GM12872 (cell line): ENCODE measurements at regions not wholly inside any gene's neighbourhood (a gene's known extent, or its start where the extent isn't known, plus 50 kb on each side); places are given as distances from the start of the nearest gene placed in this dataset.

Source experiments
- TF ChIP-seq, protein P1 (sequence below): IDR thresholded peaks from 3 replicates; pipeline ENCODE4 v1.5.1; 2011; ENCODE audit warnings: low read depth, mild to moderate bottlenecking, low read length, moderate library complexity; ENCODE audit not compliant: insufficient read depth

DNA sequence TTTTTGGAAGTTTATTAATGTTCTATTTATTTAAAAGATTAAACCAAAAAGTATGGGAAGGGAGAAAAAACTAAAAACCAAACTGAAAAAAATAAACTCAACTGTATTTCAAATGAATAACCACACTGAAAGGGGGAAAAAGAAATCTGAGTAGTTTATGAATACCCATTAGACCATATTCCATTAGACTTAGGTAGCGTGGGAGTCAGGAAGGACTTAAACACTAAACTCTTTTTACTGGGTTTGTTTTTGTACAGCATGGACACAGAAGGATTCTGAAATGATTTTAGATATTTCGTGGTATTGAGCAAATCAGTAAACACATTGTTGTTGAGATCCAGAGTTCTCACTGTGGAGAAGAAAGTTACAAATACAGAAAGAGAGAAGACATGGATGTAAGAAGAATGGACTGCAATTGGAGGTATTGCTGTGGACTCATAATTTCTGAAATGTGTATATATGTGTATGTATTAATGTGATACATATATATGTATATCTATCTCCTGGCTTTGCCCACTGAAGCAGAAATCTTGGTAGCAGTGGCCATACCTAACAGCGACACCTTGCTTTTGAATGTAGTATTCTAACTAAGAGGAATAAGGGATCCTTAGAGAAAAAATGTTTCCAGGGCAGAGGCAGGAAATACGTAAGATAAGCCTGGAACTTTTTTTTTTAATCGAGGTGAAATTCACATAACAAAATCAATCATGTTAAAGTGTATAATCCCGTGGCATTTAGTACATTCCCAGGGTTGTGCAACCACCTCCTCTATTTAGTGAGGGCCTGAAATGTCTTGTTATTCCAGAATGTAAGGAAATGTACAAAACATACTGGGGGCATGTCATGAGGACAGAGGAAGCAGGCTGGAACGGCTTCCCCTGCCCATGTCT lies 228.8 kb downstream of the SMARCA2 start:
- TF ChIP-seq, protein P1, sequence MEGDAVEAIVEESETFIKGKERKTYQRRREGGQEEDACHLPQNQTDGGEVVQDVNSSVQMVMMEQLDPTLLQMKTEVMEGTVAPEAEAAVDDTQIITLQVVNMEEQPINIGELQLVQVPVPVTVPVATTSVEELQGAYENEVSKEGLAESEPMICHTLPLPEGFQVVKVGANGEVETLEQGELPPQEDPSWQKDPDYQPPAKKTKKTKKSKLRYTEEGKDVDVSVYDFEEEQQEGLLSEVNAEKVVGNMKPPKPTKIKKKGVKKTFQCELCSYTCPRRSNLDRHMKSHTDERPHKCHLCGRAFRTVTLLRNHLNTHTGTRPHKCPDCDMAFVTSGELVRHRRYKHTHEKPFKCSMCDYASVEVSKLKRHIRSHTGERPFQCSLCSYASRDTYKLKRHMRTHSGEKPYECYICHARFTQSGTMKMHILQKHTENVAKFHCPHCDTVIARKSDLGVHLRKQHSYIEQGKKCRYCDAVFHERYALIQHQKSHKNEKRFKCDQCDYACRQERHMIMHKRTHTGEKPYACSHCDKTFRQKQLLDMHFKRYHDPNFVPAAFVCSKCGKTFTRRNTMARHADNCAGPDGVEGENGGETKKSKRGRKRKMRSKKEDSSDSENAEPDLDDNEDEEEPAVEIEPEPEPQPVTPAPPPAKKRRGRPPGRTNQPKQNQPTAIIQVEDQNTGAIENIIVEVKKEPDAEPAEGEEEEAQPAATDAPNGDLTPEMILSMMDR = no peak

DNA sequence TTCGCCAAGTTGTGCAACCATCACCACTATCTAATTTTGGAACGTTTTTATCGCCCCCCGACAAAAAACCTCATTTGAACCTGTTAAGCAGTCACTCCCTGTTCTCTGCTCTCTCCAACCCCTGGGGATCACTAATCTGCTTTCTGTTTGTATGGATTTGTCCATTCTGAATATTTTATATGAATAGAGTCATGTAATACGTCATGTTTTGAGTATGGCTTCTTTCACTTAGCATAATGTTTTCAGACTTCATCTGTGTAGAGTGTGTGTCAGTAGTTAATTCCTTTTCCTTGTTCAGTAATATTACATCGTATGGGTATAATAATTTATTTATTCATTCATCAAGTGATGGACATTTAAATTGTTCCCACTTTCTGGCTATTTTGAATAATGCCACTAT lies 232.2 kb downstream of the SMARCA2 start:
- TF ChIP-seq, protein P1 = no peak

DNA sequence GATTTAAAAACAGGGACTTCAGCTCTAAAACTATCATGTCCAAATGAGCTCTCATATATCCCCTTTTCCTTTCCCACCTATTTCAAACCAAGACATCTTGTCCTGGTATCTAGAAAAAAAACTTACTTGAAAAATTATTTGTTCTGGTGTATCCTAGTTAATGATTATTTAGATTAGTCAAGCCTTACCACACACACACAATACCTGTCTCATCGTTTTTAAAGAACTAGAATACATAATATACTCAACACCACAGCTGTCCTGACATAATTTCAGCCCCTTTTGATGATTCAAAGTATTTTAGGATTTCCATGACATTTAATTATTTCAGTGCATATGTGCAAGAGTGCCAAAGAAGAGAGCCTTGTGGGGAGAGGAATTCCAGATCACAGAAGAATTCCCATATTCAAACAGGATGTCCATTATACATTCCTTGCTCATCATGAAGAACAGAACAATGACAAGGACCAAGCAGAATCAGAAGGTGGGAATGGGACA lies 233.7 kb downstream of the SMARCA2 start:
- TF ChIP-seq, protein P1 = no peak

DNA sequence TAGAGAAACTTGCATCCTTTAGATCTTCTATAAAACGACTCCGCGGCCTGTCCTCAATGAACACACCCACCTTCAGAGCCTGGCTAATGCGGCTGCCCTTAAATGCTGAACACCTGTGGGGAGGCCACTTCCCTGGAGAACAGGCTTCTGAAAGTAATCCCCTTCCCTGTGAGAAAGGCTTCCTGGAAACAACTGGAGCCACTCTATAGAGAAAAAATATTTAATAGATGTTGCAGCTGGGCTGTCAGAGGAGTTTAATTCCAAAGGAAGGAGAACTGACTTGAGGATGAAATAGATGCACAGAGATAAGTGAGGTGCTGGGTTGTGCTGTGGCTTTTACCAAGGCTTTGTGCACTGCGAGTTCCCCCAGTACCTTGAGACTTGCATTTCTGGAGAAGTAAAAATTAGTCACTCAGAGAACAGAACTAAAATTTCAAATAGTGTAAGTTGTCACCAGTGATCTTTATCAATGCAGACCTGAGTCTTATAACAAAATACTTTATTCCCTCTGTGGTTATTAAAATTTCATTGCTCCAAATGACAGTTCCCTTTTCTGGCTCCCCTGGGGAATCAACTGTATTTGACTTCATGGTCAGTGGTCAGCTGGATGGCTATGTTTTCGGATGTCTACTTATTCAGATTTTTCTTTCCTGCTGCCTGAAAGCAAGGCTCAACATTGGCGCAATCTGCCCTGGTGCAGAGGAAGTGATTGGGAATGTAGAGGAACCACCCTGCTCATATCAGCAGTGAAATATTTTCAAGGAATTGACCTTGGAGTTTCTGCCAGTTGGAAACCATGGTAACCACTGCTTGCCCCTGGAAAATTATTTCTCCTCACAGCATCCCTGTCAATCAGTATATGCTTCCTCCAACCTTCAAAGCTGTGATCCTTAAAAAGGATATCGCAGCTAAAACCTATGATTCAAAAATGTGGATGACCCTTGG lies 238.8 kb downstream of the SMARCA2 start:
- TF ChIP-seq, protein P1 = no peak

DNA sequence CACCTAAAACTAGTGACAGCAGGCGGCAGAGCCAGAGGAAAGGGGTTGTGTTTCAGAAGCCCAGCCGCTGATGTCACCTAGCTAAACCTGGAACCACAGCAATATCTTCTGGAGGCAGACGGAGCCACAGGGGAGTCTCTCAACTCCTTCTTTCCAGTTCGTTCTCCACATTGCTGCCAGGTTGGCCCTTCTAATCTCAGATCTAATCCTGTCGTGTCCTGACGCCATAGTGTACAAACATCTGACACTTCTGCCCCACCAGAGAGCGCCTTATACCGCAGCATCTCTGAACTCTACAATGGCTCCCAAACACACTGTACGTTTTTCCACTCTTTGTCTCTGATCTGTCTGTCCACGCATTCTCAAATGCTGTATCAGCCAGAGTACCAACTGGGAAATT lies 240.0 kb downstream of the SMARCA2 start:
- TF ChIP-seq, protein P1 = no peak

DNA sequence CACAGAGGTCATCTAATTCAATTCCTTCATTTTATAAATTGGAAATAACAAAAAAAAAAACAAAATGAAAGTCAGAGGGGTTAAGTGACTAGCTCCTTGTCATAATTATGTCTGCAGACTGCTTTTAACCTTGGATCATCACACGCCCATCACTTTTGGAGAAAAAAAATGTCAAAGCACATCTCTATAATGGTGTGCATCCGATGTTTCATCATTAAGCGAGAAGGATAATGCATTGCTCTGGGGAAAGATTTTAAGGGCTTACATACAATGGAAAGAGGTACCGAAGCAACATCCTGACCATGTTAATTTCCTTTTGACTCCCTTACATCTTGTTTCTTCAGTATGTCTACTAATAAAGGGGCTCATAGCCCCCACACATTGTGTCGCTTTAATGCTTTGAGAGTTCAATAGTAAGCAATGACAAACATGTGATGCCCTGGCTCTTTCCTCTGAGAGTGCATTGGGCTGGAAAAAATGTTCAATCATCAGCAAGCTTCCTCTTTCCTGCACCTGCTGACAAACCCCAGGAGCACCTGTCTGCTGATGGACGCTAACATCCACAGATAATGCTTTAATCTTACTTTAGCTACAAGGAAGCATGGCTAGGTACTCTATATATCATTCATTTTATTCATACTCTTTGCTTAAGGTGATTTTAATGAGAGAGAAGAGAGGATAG lies 242.2 kb downstream of the SMARCA2 start:
- TF ChIP-seq, protein P1 = no peak
